MM.1S (cell line): ENCODE measurements at regions not wholly inside any gene's neighbourhood (a gene's known extent, or its start where the extent isn't known, plus 50 kb on each side); places are given as distances from the start of the nearest gene placed in this dataset.

Experiments used
- CTCF ChIP-seq: fragments of 300-600 bp; sonication (generic); IDR thresholded peaks from 2 replicates; pipeline ENCODE4 v1.5.1; 2016; ENCODE audit warnings: antibody characterized with exemption, low read length, mixed read lengths
- EZH2 ChIP-seq: fragments of 300-600 bp; sonication (generic); optimal IDR thresholded peaks from 2 replicates; pipeline ENCODE3; 2017; ENCODE audit warnings: low read depth, mild to moderate bottlenecking, antibody characterized with exemption, low read length, mixed read lengths

GRCh38 chr11:81568918-81569317 lies 1164.7 kb downstream of the FAM181B start:
- TF ChIP-seq CTCF (no peak), EZH2 (no peak)
